Midbrain (tissue), 1 donor: ENCODE measurements at regions not wholly inside any gene's neighbourhood (a gene's known extent, or its start where the extent isn't known, plus 50 kb on each side); places are given as distances from the start of the nearest gene placed in this dataset.

Experiments used
- DNase-seq: peaks from one replicate; lab custom pipeline; 2025; lab: John Stamatoyannopoulos, UW

- no peak for DNase-seq
These were observed 154.7 kb downstream of the KTN1 start for GRCh38 chr14:55734731-55735130.

- DNase-seq = no peak
These were observed 160.1 kb downstream of the KTN1 start for GRCh38 chr14:55739967-55740648.

GRCh38 chr14:55740649-55740989, 160.6 kb downstream of the KTN1 start:
- no peak for DNase-seq

GRCh38 chr14:55741240-55741639, 161.2 kb downstream of the KTN1 start:
- DNase-seq = no peak

- no peak for DNase-seq
These were observed 163.5 kb downstream of the KTN1 start for GRCh38 chr14:55743551-55743950.

- DNase-seq = no peak
These were observed 164.3 kb downstream of the KTN1 start for GRCh38 chr14:55744321-55744720.

- DNase-seq = no peak
These were observed 165.9 kb downstream of the KTN1 start for GRCh38 chr14:55745906-55746305.

- DNase-seq = no peak
These were observed 166.6 kb downstream of the KTN1 start for GRCh38 chr14:55746558-55746957.

- DNase-seq = no peak
These were observed 167.2 kb downstream of the KTN1 start for GRCh38 chr14:55747186-55747585.

- no peak for DNase-seq
These were observed 169.3 kb downstream of the KTN1 start for GRCh38 chr14:55749201-55749812.

- DNase-seq = no peak
These were observed 169.9 kb downstream of the KTN1 start for GRCh38 chr14:55749946-55750345.

GRCh38 chr14:55752580-55753390, 172.8 kb downstream of the KTN1 start:
- no peak for DNase-seq

GRCh38 chr14:55754471-55754870, 174.5 kb downstream of the KTN1 start:
- no peak for DNase-seq

- no peak for DNase-seq
These were observed 174.9 kb downstream of the KTN1 start for GRCh38 chr14:55754871-55755270.

- DNase-seq = no peak
These were observed 176.1 kb downstream of the KTN1 start for GRCh38 chr14:55756078-55756477.

- no peak for DNase-seq
These were observed 176.6 kb downstream of the KTN1 start for GRCh38 chr14:55756557-55756956.

- no peak for DNase-seq
These were observed 178.8 kb downstream of the KTN1 start for GRCh38 chr14:55758796-55759195.

- DNase-seq = no peak
These were observed 181.0 kb downstream of the KTN1 start for GRCh38 chr14:55760789-55761566.

GRCh38 chr14:55761651-55762050, 181.6 kb downstream of the KTN1 start:
- no peak for DNase-seq

GRCh38 chr14:55762595-55763232, 182.7 kb downstream of the KTN1 start:
- DNase-seq = no peak

- DNase-seq = no peak
These were observed 184.8 kb downstream of the KTN1 start for GRCh38 chr14:55764784-55765183.

- DNase-seq = no peak
These were observed 186.1 kb downstream of the KTN1 start for GRCh38 chr14:55766071-55766470.
